GM12891 (cell line): ENCODE measurements at regions not wholly inside any gene's neighbourhood (a gene's known extent, or its start where the extent isn't known, plus 50 kb on each side); places are given as distances from the start of the nearest gene placed in this dataset.

ENCODE experiments used
- PAX5 ChIP-seq: IDR thresholded peaks from 2 replicates; pipeline ENCODE4 v1.6.1; 2011; ENCODE audit warnings: low read length, moderate library complexity, mild to moderate bottlenecking; ENCODE audit not compliant: insufficient read depth, severe bottlenecking
- POLR2A ChIP-seq: IDR thresholded peaks from 2 replicates; pipeline ENCODE4 v1.6.1; 2011; ENCODE audit warnings: low read depth, low read length, control low read depth
- POLR2AphosphoS5 ChIP-seq: IDR thresholded peaks from 2 replicates; pipeline ENCODE4 v1.6.1; 2011; ENCODE audit warnings: low read depth, low read length, control low read depth
- SPI1 ChIP-seq: IDR thresholded peaks from 2 replicates; pipeline ENCODE4 v1.6.1; 2011; ENCODE audit warnings: low read depth, low read length, control low read depth
- TAF1 ChIP-seq: IDR thresholded peaks from 2 replicates; pipeline ENCODE4 v1.6.1; 2011; ENCODE audit warnings: low read depth, low read length, control low read depth

DNA sequence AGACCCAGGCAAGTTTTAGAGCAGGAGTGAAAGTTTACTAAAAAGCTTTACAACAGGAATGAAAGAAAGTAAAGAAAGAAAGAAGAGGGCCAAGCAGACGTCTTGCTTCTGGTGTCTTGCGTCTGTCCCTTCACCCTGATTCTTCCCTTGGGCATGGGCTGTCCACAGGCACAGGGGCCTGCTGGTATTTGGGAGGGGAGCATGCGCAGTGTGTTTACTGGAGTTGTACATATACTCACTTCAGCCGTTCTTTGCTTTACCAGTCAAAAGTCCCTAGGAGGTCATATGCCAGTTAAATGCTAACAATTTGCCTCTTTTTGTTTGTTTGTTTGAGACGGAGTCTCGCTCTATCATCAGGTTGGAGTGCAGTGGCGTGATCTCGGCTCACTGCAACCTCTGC lies 875.9 kb downstream of the REEP3 start:
- TF ChIP-seq POLR2A (no peak), PAX5 (no peak), POLR2AphosphoS5 (no peak), TAF1 (no peak), SPI1 (no peak)
